ENCODE measurements at regions not wholly inside any gene's neighbourhood (a gene's known extent, or its start where the extent isn't known, plus 50 kb on each side); places are given as distances from the start of the nearest gene placed in this dataset.

- Mint-ChIP-seq H3K27ac (no peak overlapping the region), H3K4me1 (no peaks in the 10 kb centered on the region), H3K36me3 (ENCODE audit: low read depth) (no peaks in the 10 kb centered on the region), H3K9me3 (no peaks in the 10 kb centered on the region), H3K4me3 (no peak overlapping the region), H3K27me3 (no peaks in the 10 kb centered on the region)
- ChIA-PET CTCF (no interaction called here), POLR2A (no interaction called here)
- TF ChIP-seq CTCF (IDR thresholded peaks at IDR 0.05), result no peak
- intact Hi-C loops (cut with micrococcal nuclease), result no loop called here
- no peak for DNase-seq
- no peak for ATAC-seq (ENCODE audit: low read depth)
Observed at GRCh38 chr15:62430552-62430951, 265.5 kb upstream of the C2CD4B start.

GRCh38 chr15:62431008-62431797, 266.1 kb upstream of the C2CD4B start:
- Mint-ChIP-seq H3K36me3 (ENCODE audit: low read depth) (no peaks in the 10 kb centered on the region), H3K4me3 (no peak overlapping the region), H3K4me1 (no peaks in the 10 kb centered on the region), H3K9me3 (no peaks in the 10 kb centered on the region), H3K27me3 (no peaks in the 10 kb centered on the region), H3K27ac (no peak overlapping the region)
- intact Hi-C loops (cut with micrococcal nuclease), result no loop called here
- ATAC-seq (ENCODE audit: low read depth) (no peak), DNase-seq (no peak)
- ChIA-PET POLR2A (no interaction called here), CTCF (no interaction called here)
- TF ChIP-seq CTCF (IDR thresholded peaks at IDR 0.05), result no peak

GRCh38 chr15:62431817-62432216, 266.7 kb upstream of the C2CD4B start:
- ChIA-PET CTCF (no interaction called here), POLR2A (no interaction called here)
- DNase-seq (no peak), ATAC-seq (ENCODE audit: low read depth) (no peak)
- H3K36me3 Mint-ChIP-seq (ENCODE audit: low read depth), result no peaks in the 10 kb centered on the region
- TF ChIP-seq CTCF (IDR thresholded peaks at IDR 0.05), result no peak
- H3K27me3 Mint-ChIP-seq, result no peaks in the 10 kb centered on the region
- no peaks in the 10 kb centered on the region for H3K9me3 Mint-ChIP-seq
- no peaks in the 10 kb centered on the region for H3K4me1 Mint-ChIP-seq
- no peak overlapping the region for H3K4me3 Mint-ChIP-seq
- intact Hi-C loops (cut with micrococcal nuclease), result no loop called here
- no peak overlapping the region for H3K27ac Mint-ChIP-seq

GRCh38 chr15:62432702-62433398, 267.8 kb upstream of the C2CD4B start:
- Mint-ChIP-seq H3K9me3 (no peaks in the 10 kb centered on the region), H3K36me3 (ENCODE audit: low read depth) (no peaks in the 10 kb centered on the region), H3K27ac (no peak overlapping the region), H3K4me3 (no peak overlapping the region), H3K27me3 (no peaks in the 10 kb centered on the region), H3K4me1 (no peaks in the 10 kb centered on the region)
- no peak for ATAC-seq (ENCODE audit: low read depth)
- TF ChIP-seq CTCF (IDR thresholded peaks at IDR 0.05), result no peak
- DNase-seq, result no peak
- ChIA-PET CTCF (no interaction called here), POLR2A (no interaction called here)
- intact Hi-C loops (cut with micrococcal nuclease), result no loop called here

GRCh38 chr15:62436235-62436634, 271.1 kb upstream of the C2CD4B start:
- H3K4me3 Mint-ChIP-seq, result no peak overlapping the region
- ATAC-seq (ENCODE audit: low read depth), result no peak
- no peaks in the 10 kb centered on the region for H3K4me1 Mint-ChIP-seq
- no peaks in the 10 kb centered on the region for H3K9me3 Mint-ChIP-seq
- DNase-seq, result no peak
- POLR2A ChIA-PET, result no interaction called here
- TF ChIP-seq CTCF (IDR thresholded peaks at IDR 0.05), result no peak
- H3K27me3 Mint-ChIP-seq, result no peaks in the 10 kb centered on the region
- no peak overlapping the region for H3K27ac Mint-ChIP-seq
- CTCF ChIA-PET, result no interaction called here
- intact Hi-C loops (cut with micrococcal nuclease), result no loop called here
- no peaks in the 10 kb centered on the region for H3K36me3 Mint-ChIP-seq (ENCODE audit: low read depth)
